A204.1 (cell line): ENCODE measurements at regions not wholly inside any gene's neighbourhood (a gene's known extent, or its start where the extent isn't known, plus 50 kb on each side); places are given as distances from the start of the nearest gene placed in this dataset.

Source experiments
- FAIRE-seq: peaks from 2 replicates; lab custom pipeline; 2012; peaks lifted over from hg19 to GRCh38; lab: Jason Lieb, UNC

GRCh38 chr2:129681788-129682187, 297.7 kb upstream of the RAB6C start:
- no peak for FAIRE-seq

- FAIRE-seq = no peak
These were observed 289.6 kb upstream of the RAB6C start for GRCh38 chr2:129689653-129690448.

- FAIRE-seq = no peak
These were observed 284.0 kb upstream of the RAB6C start for GRCh38 chr2:129695496-129695895.

- FAIRE-seq = no peak
These were observed 280.9 kb upstream of the RAB6C start for GRCh38 chr2:129698593-129698992.

- FAIRE-seq = no peak
These were observed 279.5 kb upstream of the RAB6C start for GRCh38 chr2:129699781-129700573.

GRCh38 chr2:129702416-129703176, 276.9 kb upstream of the RAB6C start:
- no peak for FAIRE-seq

GRCh38 chr2:129705085-129705484, 274.4 kb upstream of the RAB6C start:
- no peak for FAIRE-seq

- no peak for FAIRE-seq
These were observed 271.7 kb upstream of the RAB6C start for GRCh38 chr2:129707800-129708199.

GRCh38 chr2:129708221-129708967, 271.1 kb upstream of the RAB6C start:
- FAIRE-seq = no peak

GRCh38 chr2:129709001-129709955, 270.2 kb upstream of the RAB6C start:
- no peak for FAIRE-seq

GRCh38 chr2:129709956-129710598, 269.4 kb upstream of the RAB6C start:
- FAIRE-seq = no peak

- FAIRE-seq = no peak
These were observed 268.6 kb upstream of the RAB6C start for GRCh38 chr2:129710670-129711495.

- no peak for FAIRE-seq
These were observed 267.4 kb upstream of the RAB6C start for GRCh38 chr2:129711816-129712675.

- no peak for FAIRE-seq
These were observed 266.8 kb upstream of the RAB6C start for GRCh38 chr2:129712676-129712985.

GRCh38 chr2:129713337-129713736, 266.1 kb upstream of the RAB6C start:
- FAIRE-seq = no peak

GRCh38 chr2:129716781-129717559, 262.5 kb upstream of the RAB6C start:
- FAIRE-seq = no peak

GRCh38 chr2:129717560-129718130, 261.8 kb upstream of the RAB6C start:
- no peak for FAIRE-seq

- no peak for FAIRE-seq
These were observed 260.1 kb upstream of the RAB6C start for GRCh38 chr2:129719335-129719734.
